ENCODE measurements at regions not wholly inside any gene's neighbourhood (a gene's known extent, or its start where the extent isn't known, plus 50 kb on each side); places are given as distances from the start of the nearest gene placed in this dataset.
"Not testable (repeated sequence)": the region's sequence is repeated elsewhere in the genome, so short reads cannot be mapped to it uniquely, and the experiment has no call there.

GRCh38 chr11:83389975-83390374 lies 103.8 kb upstream of the CCDC90B start (continued):
- TF ChIP-seq ATF1 (CRISPR knock-in tag; IDR thresholded peaks at IDR 0.05) (no peak), ZNF396 (CRISPR knock-in tag; IDR thresholded peaks at IDR 0.05; ENCODE audit: borderline replicate concordance) (no peak)
- TF ChIP-seq, protein P1, sequence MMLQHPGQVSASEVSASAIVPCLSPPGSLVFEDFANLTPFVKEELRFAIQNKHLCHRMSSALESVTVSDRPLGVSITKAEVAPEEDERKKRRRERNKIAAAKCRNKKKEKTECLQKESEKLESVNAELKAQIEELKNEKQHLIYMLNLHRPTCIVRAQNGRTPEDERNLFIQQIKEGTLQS (CRISPR knock-in tag; conservative IDR thresholded peaks at IDR 0.05), result no peak
- TF ChIP-seq, protein P2, sequence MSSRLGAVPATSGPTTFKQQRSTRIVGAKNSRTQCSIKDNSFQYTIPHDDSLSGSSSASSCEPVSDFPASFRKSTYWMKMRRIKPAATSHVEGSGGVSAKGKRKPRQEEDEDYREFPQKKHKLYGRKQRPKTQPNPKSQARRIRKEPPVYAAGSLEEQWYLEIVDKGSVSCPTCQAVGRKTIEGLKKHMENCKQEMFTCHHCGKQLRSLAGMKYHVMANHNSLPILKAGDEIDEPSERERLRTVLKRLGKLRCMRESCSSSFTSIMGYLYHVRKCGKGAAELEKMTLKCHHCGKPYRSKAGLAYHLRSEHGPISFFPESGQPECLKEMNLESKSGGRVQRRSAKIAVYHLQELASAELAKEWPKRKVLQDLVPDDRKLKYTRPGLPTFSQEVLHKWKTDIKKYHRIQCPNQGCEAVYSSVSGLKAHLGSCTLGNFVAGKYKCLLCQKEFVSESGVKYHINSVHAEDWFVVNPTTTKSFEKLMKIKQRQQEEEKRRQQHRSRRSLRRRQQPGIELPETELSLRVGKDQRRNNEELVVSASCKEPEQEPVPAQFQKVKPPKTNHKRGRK (CRISPR knock-in tag; IDR thresholded peaks at IDR 0.05; ENCODE audit: borderline replicate concordance), result no peak

DNA sequence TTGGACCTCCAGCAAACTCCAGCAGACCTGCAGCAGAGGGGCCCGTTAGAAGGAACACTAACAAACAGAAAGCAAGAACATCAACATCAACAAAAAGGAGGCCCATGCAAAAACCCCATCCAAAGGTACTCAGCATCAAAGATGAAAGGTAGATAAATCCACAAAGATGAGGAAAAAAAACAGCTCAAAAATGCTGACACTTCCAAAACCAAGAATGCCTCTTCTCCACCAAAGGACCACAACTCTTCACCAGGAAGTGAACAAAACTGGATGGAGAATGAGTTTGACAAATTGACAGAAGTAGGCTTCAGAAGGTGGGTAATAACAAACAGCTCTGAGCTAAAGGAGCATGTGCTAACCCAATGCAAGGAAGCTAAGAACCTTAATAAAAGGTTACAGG lies 97.7 kb upstream of the CCDC90B start:
- H3K4me1 Mint-ChIP-seq; H3K27ac Mint-ChIP-seq; ATAC-seq; DNase-seq (ENCODE audit: low spot score); POLR2A ChIA-PET; H3K4me3 Mint-ChIP-seq; CTCF ChIA-PET; H3K27me3 Mint-ChIP-seq (ENCODE audit: low read depth): not testable (repeated sequence)
- Mint-ChIP-seq H3K36me3 (peaks cover 41% of the 10 kb centered on the region), H3K9me3 (peaks cover 61% of the 10 kb centered on the region)

DNA sequence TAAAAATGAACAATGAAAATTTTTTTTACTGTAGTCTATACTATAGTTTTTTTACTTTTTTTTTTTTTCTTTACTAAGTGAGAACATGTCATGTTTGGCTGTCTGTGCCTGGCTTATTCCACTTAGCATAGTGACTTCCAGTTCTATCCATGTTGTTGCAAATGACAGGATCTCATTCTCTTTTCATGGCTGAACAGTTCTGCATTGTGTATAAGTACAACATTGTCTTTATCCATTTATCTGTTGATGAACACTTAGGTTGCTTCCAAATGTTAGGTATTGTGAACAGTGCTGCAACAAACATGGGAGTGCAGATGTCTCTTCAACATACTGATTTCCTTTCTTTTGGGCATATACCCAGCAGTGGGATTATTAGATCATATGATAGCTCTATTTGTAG lies 88.1 kb upstream of the CCDC90B start:
- TF ChIP-seq JAZF1 (CRISPR knock-in tag; IDR thresholded peaks at IDR 0.05), result no peak
- no peak for TF ChIP-seq TEAD1 (CRISPR knock-in tag; IDR thresholded peaks at IDR 0.05)
- TF ChIP-seq ESRRA (CRISPR knock-in tag; IDR thresholded peaks at IDR 0.05; ENCODE audit: borderline replicate concordance), result no peak
- TF ChIP-seq AFF4 (CRISPR knock-in tag; IDR thresholded peaks at IDR 0.05; ENCODE audit: borderline replicate concordance), result no peak
- DNase-seq (ENCODE audit: low spot score), result no peak
- no peak overlapping the region for H3K4me3 Mint-ChIP-seq
- ATAC-seq, result no peak
- H3K27ac Mint-ChIP-seq, result no peak overlapping the region
- peaks cover 11% of the 10 kb centered on the region for H3K9me3 Mint-ChIP-seq
- CTCF ChIA-PET, result interaction anchor here (1.5 kb wide), 1 partner anchor 82 kb away, joined by 4 read pairs; no protein-coding TSS in a partner anchor
- H3K27me3 Mint-ChIP-seq (ENCODE audit: low read depth), result no peaks in the 10 kb centered on the region
- peaks cover 8% of the 10 kb centered on the region for H3K36me3 Mint-ChIP-seq
- H3K4me1 Mint-ChIP-seq, result no peaks in the 10 kb centered on the region
- POLR2A ChIA-PET, result no interaction called here

GRCh38 chr11:83371489-83371888 lies 85.3 kb upstream of the CCDC90B start:
- no peak overlapping the region for H3K4me3 Mint-ChIP-seq
- peaks cover 9% of the 10 kb centered on the region for H3K4me1 Mint-ChIP-seq
- ChIA-PET CTCF (no interaction called here), POLR2A (no interaction called here)
- H3K27me3 Mint-ChIP-seq (ENCODE audit: low read depth), result no peaks in the 10 kb centered on the region
- H3K9me3 Mint-ChIP-seq, result peaks cover 37% of the 10 kb centered on the region
- H3K36me3 Mint-ChIP-seq, result peaks cover 34% of the 10 kb centered on the region
- DNase-seq (ENCODE audit: low spot score), result no peak
- no peak overlapping the region for H3K27ac Mint-ChIP-seq
- ATAC-seq, result no peak
- TF ChIP-seq TEAD1 (CRISPR knock-in tag; IDR thresholded peaks at IDR 0.05), result no peak
- TF ChIP-seq KAT7 (CRISPR knock-in tag; IDR thresholded peaks at IDR 0.05; ENCODE audit: borderline replicate concordance), result no peak
- no peak for TF ChIP-seq SMAD4 (CRISPR knock-in tag; IDR thresholded peaks at IDR 0.05)
- TF ChIP-seq NR3C1 (CRISPR knock-in tag; conservative IDR thresholded peaks at IDR 0.05; ENCODE audit: low read depth), result no peak
- no peak for TF ChIP-seq PRDM15 (CRISPR knock-in tag; IDR thresholded peaks at IDR 0.05)
- no peak for TF ChIP-seq USF1 (CRISPR knock-in tag; IDR thresholded peaks at IDR 0.05)
- TF ChIP-seq ZMAT4 (CRISPR knock-in tag; IDR thresholded peaks at IDR 0.05), result no peak
- TF ChIP-seq ZNF317 (CRISPR knock-in tag; IDR thresholded peaks at IDR 0.05; ENCODE audit: borderline replicate concordance, low read depth), result no peak
- TF ChIP-seq, protein P3, sequence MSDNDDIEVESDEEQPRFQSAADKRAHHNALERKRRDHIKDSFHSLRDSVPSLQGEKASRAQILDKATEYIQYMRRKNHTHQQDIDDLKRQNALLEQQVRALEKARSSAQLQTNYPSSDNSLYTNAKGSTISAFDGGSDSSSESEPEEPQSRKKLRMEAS (CRISPR knock-in tag; IDR thresholded peaks at IDR 0.05), result no peak
- no peak for TF ChIP-seq GRHL2 (CRISPR knock-in tag; IDR thresholded peaks at IDR 0.05; ENCODE audit: insufficient replicate concordance, severe bottlenecking)
- no peak for TF ChIP-seq NFE2L1 (CRISPR knock-in tag; IDR thresholded peaks at IDR 0.05)

All from WTC11 (cell line).